HepG2 (cell line): ENCODE measurements at regions not wholly inside any gene's neighbourhood (a gene's known extent, or its start where the extent isn't known, plus 50 kb on each side); places are given as distances from the start of the nearest gene placed in this dataset.

ENCODE experiments used
- ATAC-seq: fragments of 200-7000 bp; cut with Tn5 transposase; 3 replicates; pipeline ENCODE4 v1.9.1; 2020; ENCODE audit warnings: mild to moderate bottlenecking, moderate library complexity
- BruUV-seq: library from RNA; stranded (reverse); fragments of 400-500 nt; replicated peaks from 2 replicates; lab custom pipeline; 2021; lab: Mats Ljungman, UMichigan
- CTCF ChIA-PET: fragments of 300-600 bp; formaldehyde crosslinking; extraction: SDS; loops from one replicate; lab custom pipeline; 2021; ENCODE audit warnings: low total read pairs, inconsistent platforms, low intra/inter-chr PET ratio; lab: Yijun Ruan, JAX
- POLR2A ChIA-PET: fragments of 350-600 bp; sonication (Branson Sonifier 250); formaldehyde crosslinking; loops from one replicate; lab custom pipeline; 2020; ENCODE audit warnings: antibody characterized with exemption, inconsistent platforms; lab: Yijun Ruan, JAX
- DNase-seq: peaks from one replicate; pipeline ENCODE4 v3.0.0-alpha.2; 2015; ENCODE audit warnings: low spot score
- FAIRE-seq: peaks from 3 replicates; lab custom pipeline; 2011; peaks lifted over from hg19 to GRCh38; lab: Jason Lieb, UNC
- H2AFZ ChIP-seq: one replicate; pipeline ENCODE4 v1.6.1; 2011; ENCODE audit warnings: low read length, inconsistent platforms
- H3K27ac ChIP-seq: fragments of 300-600 bp; 3 replicates; pipeline ENCODE4 v1.8.0; 2011; ENCODE audit warnings: mixed run types, mild to moderate bottlenecking, mixed read lengths, low read length, inconsistent platforms; ENCODE audit not compliant: insufficient read depth; ENCODE audit errors: extremely low read length
- H3K27me3 ChIP-seq, 2 experiments: fragments of 200-600 bp in 1 of 2; 2 replicates in 1 of 2; 3 replicates in 1 of 2; pipeline versions ENCODE4 v1.6.0 to v1.8.0; 2011; ENCODE audit warnings: low read length in 2 of 2, mild to moderate bottlenecking in 2 of 2, moderate library complexity in 2 of 2, inconsistent platforms in 1 of 2; ENCODE audit not compliant: insufficient read depth in 2 of 2, control insufficient read depth in 1 of 2
- H3K36me3 ChIP-seq, 2 experiments: fragments of 200-600 bp in 1 of 2; replicated peaks in 1 of 2; 2 replicates in 1 of 2; 3 replicates in 1 of 2; pipeline versions ENCODE4 v1.5.1 to v1.8.0; 2011; ENCODE audit warnings: low read length in 2 of 2, inconsistent platforms in 1 of 2; ENCODE audit not compliant: insufficient read depth in 2 of 2, control insufficient read depth in 1 of 2
- H3K4me1 ChIP-seq: 2 replicates; pipeline ENCODE4 v1.5.1; 2012; ENCODE audit warnings: low read length, inconsistent platforms; ENCODE audit not compliant: insufficient read depth
- H3K4me2 ChIP-seq: 2 replicates; pipeline ENCODE4 v1.6.0; 2011; ENCODE audit warnings: low read depth, low read length, inconsistent platforms
- H3K4me3 ChIP-seq, 3 experiments: fragments of 200-600 bp in 1 of 3; sonication (generic), shearing (Covaris generic) in 1 of 3; replicated peaks in 1 of 3; 2 replicates each; pipeline ENCODE4 v1.5.1; 2011 to 2016; ENCODE audit warnings: low read length in 3 of 3, inconsistent platforms in 2 of 3, low read depth in 2 of 3, mild to moderate bottlenecking in 2 of 3, control low read depth in 1 of 3, mixed read lengths in 1 of 3; ENCODE audit not compliant: insufficient read depth in 1 of 3
- H3K79me2 ChIP-seq: one replicate; pipeline ENCODE4 v1.6.1; 2011; ENCODE audit warnings: low read length, inconsistent platforms; ENCODE audit not compliant: insufficient read depth
- H3K9ac ChIP-seq: 2 replicates; pipeline ENCODE4 v1.6.0; 2011; ENCODE audit warnings: mild to moderate bottlenecking, low read depth, low read length, inconsistent platforms; ENCODE audit not compliant: insufficient read depth
- H3K9me3 ChIP-seq: 2 replicates; pipeline ENCODE4 v1.5.1; 2012; ENCODE audit warnings: mild to moderate bottlenecking, low read length
- H4K20me1 ChIP-seq: 2 replicates; pipeline ENCODE4 v1.6.0; 2011; ENCODE audit warnings: inconsistent platforms, mild to moderate bottlenecking, low read length, moderate library complexity; ENCODE audit not compliant: insufficient read depth
- CREM ChIP-seq, 2 experiments: sonication (generic) in 1 of 2; formaldehyde crosslinking in 1 of 2; IDR thresholded peaks; 2 replicates each; pipeline versions ENCODE4 v1.4.0 to v1.6.1; 2016 to 2020; ENCODE audit warnings: antibody characterized with exemption in 1 of 2, mild to moderate bottlenecking in 1 of 2, missing genetic modification reagents in 1 of 2
- ELF1 ChIP-seq: sonication (generic); formaldehyde crosslinking; IDR thresholded peaks from 2 replicates; pipeline ENCODE4 v1.4.0; 2020; ENCODE audit warnings: missing genetic modification reagents
- IKZF1 ChIP-seq: fragments of 450-650 bp; IDR thresholded peaks from 2 replicates; pipeline ENCODE4 v1.7.1; 2016
- KAT7 ChIP-seq: IDR thresholded peaks from 2 replicates; pipeline ENCODE4 v1.6.1; 2018; ENCODE audit warnings: borderline replicate concordance, missing compliant biosample characterization
- MIER2 ChIP-seq: IDR thresholded peaks from 2 replicates; pipeline ENCODE4 v1.6.1; 2016; ENCODE audit warnings: missing biosample characterization, missing genetic modification reagents
- ZBTB42 ChIP-seq: sonication (generic); formaldehyde crosslinking; IDR thresholded peaks from 2 replicates; pipeline ENCODE4 v1.5.0; 2020; ENCODE audit warnings: mild to moderate bottlenecking, missing genetic modification reagents
- ZC3H13 ChIP-seq: sonication (generic); formaldehyde crosslinking; IDR thresholded peaks from 2 replicates; pipeline ENCODE4 v1.8.1; 2023; ENCODE audit warnings: mild to moderate bottlenecking, missing genetic modification reagents, moderate library complexity
- ZFP36L1 ChIP-seq: sonication (generic); formaldehyde crosslinking; IDR thresholded peaks from 2 replicates; pipeline ENCODE4 v1.8.0; 2022; ENCODE audit warnings: mild to moderate bottlenecking, missing genetic modification reagents, moderate library complexity
- ZNF383 ChIP-seq: sonication (generic); formaldehyde crosslinking; IDR thresholded peaks from 2 replicates; pipeline ENCODE4 v1.4.0; 2020; ENCODE audit warnings: missing genetic modification reagents, mild to moderate bottlenecking, borderline replicate concordance
- WGBS: methylation state at CpG from one replicate; pipeline ENCODE4 v1.1.6; 2017; ENCODE audit warnings: low lambda C conversion rate; 5-methylcytosine and 5-hydroxymethylcytosine counted together
- in situ Hi-C: cut with HindIII; loops from 2 replicates; pipeline ENCODE4 v1.10.0; 2017; ENCODE audit warnings: low pct_unique_long_range_greater_than_20kb; ENCODE audit not compliant: extremely low pct_ligation_motif_present
- intact Hi-C: fragments of 100-400 bp; cut with micrococcal nuclease; formaldehyde crosslinking; loops from one replicate; pipeline ENCODE4 v1.10.0; 2022; ENCODE audit not compliant: unreplicated experiment
- TF ChIP-seq, protein P1 (sequence below): sonication (generic); formaldehyde crosslinking; IDR thresholded peaks from 2 replicates; pipeline ENCODE4 v1.4.0; 2020; ENCODE audit warnings: missing genetic modification reagents, borderline replicate concordance
- TF ChIP-seq, protein P2 (sequence below): sonication (generic); formaldehyde crosslinking; IDR thresholded peaks from 2 replicates; pipeline ENCODE4 v1.4.0; 2020; ENCODE audit warnings: missing genetic modification reagents, low read depth, mild to moderate bottlenecking, borderline replicate concordance
- TF ChIP-seq, protein P3 (sequence below): sonication (generic); formaldehyde crosslinking; IDR thresholded peaks from 2 replicates; pipeline ENCODE4 v1.4.0; 2020; ENCODE audit warnings: mild to moderate bottlenecking, missing genetic modification reagents, borderline replicate concordance

DNA sequence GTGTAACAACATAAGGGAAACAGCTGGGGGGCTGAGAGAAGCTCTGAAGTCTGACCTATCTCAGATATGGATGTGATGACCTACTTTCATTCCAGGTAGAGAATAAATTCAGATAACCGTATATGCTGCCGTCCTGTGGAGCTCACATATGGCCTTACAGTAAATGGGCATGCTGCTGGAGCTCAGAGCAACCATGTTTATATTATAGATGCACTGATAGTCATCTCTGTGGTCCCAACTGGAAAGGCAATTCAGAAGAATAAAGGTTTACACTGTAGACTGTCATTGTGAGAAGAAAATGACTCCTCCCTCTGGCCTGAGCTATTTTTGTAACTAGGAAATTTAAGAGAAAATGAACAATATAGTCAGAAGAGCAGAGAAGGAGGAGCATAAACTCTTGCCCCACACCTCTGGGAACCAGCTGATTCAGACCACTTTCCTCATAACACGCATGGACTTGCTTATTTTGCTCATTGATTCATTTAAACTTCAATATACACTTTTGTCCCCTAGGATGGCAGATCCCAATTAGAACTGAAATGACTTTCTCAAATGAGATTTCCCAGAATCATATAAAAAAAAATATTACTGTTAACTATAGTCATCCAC, 69.9 kb upstream of the NXPH1 start:
- in situ Hi-C loops = no loop called here
- no peak overlapping the region for H3K4me2 ChIP-seq
- TF ChIP-seq KAT7 (no peak), ZFP36L1 (CRISPR knock-in tag) (no peak), ZBTB42 (CRISPR knock-in tag) (no peak), ZC3H13 (no peak), ELF1 (CRISPR knock-in tag) (no peak), MIER2 (CRISPR knock-in tag) (no peak), CREM (IDR thresholded peaks at IDR 0.05) (no peak), CREM (CRISPR knock-in tag; IDR thresholded peaks at IDR 0.05) (no peak), IKZF1 (no peak), ZNF383 (no peak)
- TF ChIP-seq, protein P1, sequence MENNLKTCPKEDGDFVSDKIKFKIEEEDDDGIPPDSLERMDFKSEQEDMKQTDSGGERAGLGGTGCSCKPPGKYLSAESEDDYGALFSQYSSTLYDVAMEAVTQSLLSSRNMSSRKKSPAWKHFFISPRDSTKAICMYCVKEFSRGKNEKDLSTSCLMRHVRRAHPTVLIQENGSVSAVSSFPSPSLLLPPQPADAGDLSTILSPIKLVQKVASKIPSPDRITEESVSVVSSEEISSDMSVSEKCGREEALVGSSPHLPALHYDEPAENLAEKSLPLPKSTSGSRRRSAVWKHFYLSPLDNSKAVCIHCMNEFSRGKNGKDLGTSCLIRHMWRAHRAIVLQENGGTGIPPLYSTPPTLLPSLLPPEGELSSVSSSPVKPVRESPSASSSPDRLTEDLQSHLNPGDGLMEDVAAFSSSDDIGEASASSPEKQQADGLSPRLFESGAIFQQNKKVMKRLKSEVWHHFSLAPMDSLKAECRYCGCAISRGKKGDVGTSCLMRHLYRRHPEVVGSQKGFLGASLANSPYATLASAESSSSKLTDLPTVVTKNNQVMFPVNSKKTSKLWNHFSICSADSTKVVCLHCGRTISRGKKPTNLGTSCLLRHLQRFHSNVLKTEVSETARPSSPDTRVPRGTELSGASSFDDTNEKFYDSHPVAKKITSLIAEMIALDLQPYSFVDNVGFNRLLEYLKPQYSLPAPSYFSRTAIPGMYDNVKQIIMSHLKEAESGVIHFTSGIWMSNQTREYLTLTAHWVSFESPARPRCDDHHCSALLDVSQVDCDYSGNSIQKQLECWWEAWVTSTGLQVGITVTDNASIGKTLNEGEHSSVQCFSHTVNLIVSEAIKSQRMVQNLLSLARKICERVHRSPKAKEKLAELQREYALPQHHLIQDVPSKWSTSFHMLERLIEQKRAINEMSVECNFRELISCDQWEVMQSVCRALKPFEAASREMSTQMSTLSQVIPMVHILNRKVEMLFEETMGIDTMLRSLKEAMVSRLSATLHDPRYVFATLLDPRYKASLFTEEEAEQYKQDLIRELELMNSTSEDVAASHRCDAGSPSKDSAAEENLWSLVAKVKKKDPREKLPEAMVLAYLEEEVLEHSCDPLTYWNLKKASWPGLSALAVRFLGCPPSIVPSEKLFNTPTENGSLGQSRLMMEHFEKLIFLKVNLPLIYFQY (CRISPR knock-in tag) = no peak
- TF ChIP-seq, protein P2, sequence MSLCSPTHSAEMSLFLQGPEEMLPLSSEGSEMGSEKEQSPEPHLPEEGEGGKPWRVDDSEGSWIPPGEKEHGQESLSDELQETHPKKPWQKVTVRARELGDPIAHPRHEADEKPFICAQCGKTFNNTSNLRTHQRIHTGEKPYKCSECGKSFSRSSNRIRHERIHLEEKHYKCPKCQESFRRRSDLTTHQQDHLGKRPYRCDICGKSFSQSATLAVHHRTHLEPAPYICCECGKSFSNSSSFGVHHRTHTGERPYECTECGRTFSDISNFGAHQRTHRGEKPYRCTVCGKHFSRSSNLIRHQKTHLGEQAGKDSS (CRISPR knock-in tag) = no peak
- TF ChIP-seq, protein P3, sequence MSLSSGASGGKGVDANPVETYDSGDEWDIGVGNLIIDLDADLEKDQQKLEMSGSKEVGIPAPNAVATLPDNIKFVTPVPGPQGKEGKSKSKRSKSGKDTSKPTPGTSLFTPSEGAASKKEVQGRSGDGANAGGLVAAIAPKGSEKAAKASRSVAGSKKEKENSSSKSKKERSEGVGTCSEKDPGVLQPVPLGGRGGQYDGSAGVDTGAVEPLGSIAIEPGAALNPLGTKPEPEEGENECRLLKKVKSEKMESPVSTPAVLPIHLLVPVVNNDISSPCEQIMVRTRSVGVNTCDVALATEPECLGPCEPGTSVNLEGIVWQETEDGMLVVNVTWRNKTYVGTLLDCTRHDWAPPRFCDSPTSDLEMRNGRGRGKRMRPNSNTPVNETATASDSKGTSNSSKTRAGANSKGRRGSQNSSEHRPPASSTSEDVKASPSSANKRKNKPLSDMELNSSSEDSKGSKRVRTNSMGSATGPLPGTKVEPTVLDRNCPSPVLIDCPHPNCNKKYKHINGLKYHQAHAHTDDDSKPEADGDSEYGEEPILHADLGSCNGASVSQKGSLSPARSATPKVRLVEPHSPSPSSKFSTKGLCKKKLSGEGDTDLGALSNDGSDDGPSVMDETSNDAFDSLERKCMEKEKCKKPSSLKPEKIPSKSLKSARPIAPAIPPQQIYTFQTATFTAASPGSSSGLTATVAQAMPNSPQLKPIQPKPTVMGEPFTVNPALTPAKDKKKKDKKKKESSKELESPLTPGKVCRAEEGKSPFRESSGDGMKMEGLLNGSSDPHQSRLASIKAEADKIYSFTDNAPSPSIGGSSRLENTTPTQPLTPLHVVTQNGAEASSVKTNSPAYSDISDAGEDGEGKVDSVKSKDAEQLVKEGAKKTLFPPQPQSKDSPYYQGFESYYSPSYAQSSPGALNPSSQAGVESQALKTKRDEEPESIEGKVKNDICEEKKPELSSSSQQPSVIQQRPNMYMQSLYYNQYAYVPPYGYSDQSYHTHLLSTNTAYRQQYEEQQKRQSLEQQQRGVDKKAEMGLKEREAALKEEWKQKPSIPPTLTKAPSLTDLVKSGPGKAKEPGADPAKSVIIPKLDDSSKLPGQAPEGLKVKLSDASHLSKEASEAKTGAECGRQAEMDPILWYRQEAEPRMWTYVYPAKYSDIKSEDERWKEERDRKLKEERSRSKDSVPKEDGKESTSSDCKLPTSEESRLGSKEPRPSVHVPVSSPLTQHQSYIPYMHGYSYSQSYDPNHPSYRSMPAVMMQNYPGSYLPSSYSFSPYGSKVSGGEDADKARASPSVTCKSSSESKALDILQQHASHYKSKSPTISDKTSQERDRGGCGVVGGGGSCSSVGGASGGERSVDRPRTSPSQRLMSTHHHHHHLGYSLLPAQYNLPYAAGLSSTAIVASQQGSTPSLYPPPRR = no peak

More for the DNA sequence above, 69.9 kb upstream of the NXPH1 start:
- no peak overlapping the region for H2AFZ ChIP-seq
- H3K27ac ChIP-seq = no peak overlapping the region
- no peaks in the 10 kb centered on the region for H3K27me3 ChIP-seq
- no peak overlapping the region for H3K9ac ChIP-seq
- no peaks in the 10 kb centered on the region for H4K20me1 ChIP-seq
- no peak overlapping the region for H3K4me3 ChIP-seq
- POLR2A ChIA-PET = no interaction called here
- no TSS peak for BruUV-seq
- intact Hi-C loops = no loop called here
- no peaks in the 10 kb centered on the region for H3K9me3 ChIP-seq
- H3K36me3 ChIP-seq = no peaks in the 10 kb centered on the region
- no peak for FAIRE-seq
- WGBS = 4% methylated on average over 3 of the region's 3 CpGs
- no peaks in the 10 kb centered on the region for H3K4me1 ChIP-seq
- no peak for DNase-seq
- no peak for ATAC-seq
- CTCF ChIA-PET = no interaction called here
- H3K79me2 ChIP-seq = no peaks in the 10 kb centered on the region
